ENCODE measurements at regions not wholly inside any gene's neighbourhood (a gene's known extent, or its start where the extent isn't known, plus 50 kb on each side); places are given as distances from the start of the nearest gene placed in this dataset.

DNA sequence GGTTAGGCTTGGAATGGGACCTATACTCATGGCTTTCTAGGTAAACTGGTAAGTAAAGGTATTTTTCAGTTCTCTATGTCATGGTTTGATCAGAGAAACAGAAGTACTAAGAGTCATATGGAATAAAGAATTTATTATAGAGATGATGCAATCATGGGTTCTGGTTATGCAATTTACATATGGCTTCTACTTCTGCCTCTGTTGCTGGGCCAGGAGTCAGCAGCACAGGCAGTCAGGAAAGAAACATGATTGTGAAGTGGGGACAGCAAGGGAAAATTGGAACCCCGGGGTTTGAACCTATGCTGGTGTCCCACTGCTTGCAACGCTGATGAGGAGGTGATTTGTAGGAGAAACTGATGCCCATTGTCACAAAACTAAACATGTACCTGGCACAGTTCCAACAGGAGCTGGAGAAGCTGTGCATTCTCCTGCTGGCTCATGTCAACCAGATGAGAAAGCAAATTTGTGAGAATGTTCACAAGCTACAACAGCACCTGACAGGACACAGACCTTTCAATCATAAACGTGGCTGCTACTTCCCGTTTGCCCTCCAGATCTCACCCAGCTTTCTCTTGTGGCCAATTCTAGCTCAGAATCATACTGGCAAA lies 887.1 kb downstream of the TFAP2A start:
- TF ChIP-seq POLR2A (IDR thresholded peaks at IDR 0.05) (no peak), POLR2AphosphoS5 (IDR thresholded peaks at IDR 0.05) (no peak)
- TF ChIP-seq, protein P1, sequence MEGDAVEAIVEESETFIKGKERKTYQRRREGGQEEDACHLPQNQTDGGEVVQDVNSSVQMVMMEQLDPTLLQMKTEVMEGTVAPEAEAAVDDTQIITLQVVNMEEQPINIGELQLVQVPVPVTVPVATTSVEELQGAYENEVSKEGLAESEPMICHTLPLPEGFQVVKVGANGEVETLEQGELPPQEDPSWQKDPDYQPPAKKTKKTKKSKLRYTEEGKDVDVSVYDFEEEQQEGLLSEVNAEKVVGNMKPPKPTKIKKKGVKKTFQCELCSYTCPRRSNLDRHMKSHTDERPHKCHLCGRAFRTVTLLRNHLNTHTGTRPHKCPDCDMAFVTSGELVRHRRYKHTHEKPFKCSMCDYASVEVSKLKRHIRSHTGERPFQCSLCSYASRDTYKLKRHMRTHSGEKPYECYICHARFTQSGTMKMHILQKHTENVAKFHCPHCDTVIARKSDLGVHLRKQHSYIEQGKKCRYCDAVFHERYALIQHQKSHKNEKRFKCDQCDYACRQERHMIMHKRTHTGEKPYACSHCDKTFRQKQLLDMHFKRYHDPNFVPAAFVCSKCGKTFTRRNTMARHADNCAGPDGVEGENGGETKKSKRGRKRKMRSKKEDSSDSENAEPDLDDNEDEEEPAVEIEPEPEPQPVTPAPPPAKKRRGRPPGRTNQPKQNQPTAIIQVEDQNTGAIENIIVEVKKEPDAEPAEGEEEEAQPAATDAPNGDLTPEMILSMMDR (IDR thresholded peaks at IDR 0.05 in 8 of 11, conservative IDR thresholded peaks at IDR 0.05 in 3 of 11), result no peak

Measured in spleen (tissue), 7 donors.